Panc1 (cell line): ENCODE measurements at regions not wholly inside any gene's neighbourhood (a gene's known extent, or its start where the extent isn't known, plus 50 kb on each side); places are given as distances from the start of the nearest gene placed in this dataset.

Experiments
- ATAC-seq: fragments of 200-7000 bp; cut with Tn5 transposase; 2 replicates; pipeline ENCODE4 v1.9.1; 2020; ENCODE audit warnings: mild to moderate bottlenecking, moderate library complexity
- BruUV-seq: library from RNA; stranded (reverse); fragments of 400-500 nt; replicated peaks from 2 replicates; lab custom pipeline; 2021; lab: Mats Ljungman, UMichigan
- CTCF ChIA-PET: fragments of 300-600 bp; sonication (Branson Sonifier 250); formaldehyde crosslinking; loops from one replicate; lab custom pipeline; 2022; ENCODE audit warnings: antibody characterized with exemption; lab: Charles Lee
- POLR2A ChIA-PET: fragments of 300-600 bp; sonication (Branson Sonifier 250); formaldehyde crosslinking; loops from one replicate; lab custom pipeline; 2022; ENCODE audit warnings: antibody characterized with exemption; lab: Charles Lee
- DNase-seq: peaks from one replicate; pipeline ENCODE4 v3.0.0-alpha.2; 2010; ENCODE audit warnings: low read depth, low spot score
- H3K27ac ChIP-seq: 2 replicates; pipeline ENCODE4 v1.5.1; 2011; ENCODE audit warnings: mild to moderate bottlenecking, low read length, inconsistent platforms
- H3K27me3 ChIP-seq: fragments of 200-500 bp; sonication (Bioruptor generic); 2 replicates; pipeline ENCODE4 v1.6.0; 2014; ENCODE audit warnings: low read length, inconsistent platforms; ENCODE audit not compliant: control insufficient read depth, insufficient read depth
- H3K36me3 ChIP-seq: fragments of 200-500 bp; sonication (Bioruptor generic); 2 replicates; pipeline ENCODE4 v1.5.1; 2014; ENCODE audit warnings: inconsistent platforms, mild to moderate bottlenecking, low read length, moderate library complexity; ENCODE audit not compliant: control insufficient read depth, insufficient read depth
- H3K4me1 ChIP-seq: 2 replicates; pipeline ENCODE4 v1.5.1; 2011; ENCODE audit warnings: inconsistent platforms, mild to moderate bottlenecking, low read length, moderate library complexity; ENCODE audit not compliant: control insufficient read depth, insufficient read depth
- H3K4me3 ChIP-seq, 2 experiments: 2 replicates each; pipeline ENCODE4 v1.5.1; 2011 to 2012; ENCODE audit warnings: low read depth in 2 of 2, low read length in 2 of 2, mild to moderate bottlenecking in 2 of 2, inconsistent platforms in 1 of 2, moderate library complexity in 1 of 2
- H3K9me3 ChIP-seq: fragments of 200-500 bp; sonication (Bioruptor generic); 2 replicates; pipeline ENCODE4 v1.5.1; 2014; ENCODE audit warnings: low read depth, mild to moderate bottlenecking, inconsistent platforms, low read length, moderate library complexity; ENCODE audit not compliant: control insufficient read depth, insufficient read depth
- CTCF ChIP-seq: fragments of 450-650 bp; IDR thresholded peaks from 2 replicates; pipeline ENCODE4 v1.5.1; 2017; ENCODE audit warnings: mild to moderate bottlenecking
- POLR2AphosphoS5 ChIP-seq: IDR thresholded peaks from 2 replicates; pipeline ENCODE4 v1.6.1; 2012; ENCODE audit warnings: mild to moderate bottlenecking, low read depth, low read length, moderate library complexity
- REST ChIP-seq, 2 experiments: IDR thresholded peaks; 2 replicates each; pipeline ENCODE4 v1.6.1; 2011 to 2012; ENCODE audit warnings: low read depth in 2 of 2, control low read depth in 1 of 2, low read length in 1 of 2, mild to moderate bottlenecking in 1 of 2, moderate library complexity in 1 of 2; ENCODE audit not compliant: insufficient read depth in 1 of 2
- SIN3A ChIP-seq: IDR thresholded peaks from 2 replicates; pipeline ENCODE4 v1.6.1; 2012; ENCODE audit warnings: low read depth, mild to moderate bottlenecking, low read length, moderate library complexity, borderline replicate concordance; ENCODE audit not compliant: insufficient read depth
- TCF7L2 ChIP-seq: IDR thresholded peaks from 2 replicates; pipeline ENCODE4 v1.6.1; 2011; ENCODE audit warnings: mild to moderate bottlenecking, low read depth, low read length, inconsistent platforms
- in situ Hi-C: cut with HindIII; loops from 2 replicates; pipeline ENCODE4 v1.10.0; 2016; ENCODE audit warnings: low sequenced_read_pairs, low pct_unique_long_range_greater_than_20kb
- intact Hi-C: fragments of 100-400 bp; cut with micrococcal nuclease; formaldehyde crosslinking; loops from one replicate; pipeline ENCODE4 v1.10.0; 2022; ENCODE audit not compliant: unreplicated experiment

- Histone ChIP-seq H3K27me3 (no peaks in the 10 kb centered on the region), H3K9me3 (no peaks in the 10 kb centered on the region), H3K4me3 (no peak overlapping the region), H3K36me3 (no peaks in the 10 kb centered on the region), H3K4me1 (no peaks in the 10 kb centered on the region), H3K27ac (no peak overlapping the region)
- in situ Hi-C loops (no loop called here), intact Hi-C loops (no loop called here)
- CTCF ChIA-PET = no interaction called here
- ATAC-seq (no peak), DNase-seq (no peak)
- BruUV-seq = no TSS peak
- TF ChIP-seq REST (IDR thresholded peaks at IDR 0.05; ENCODE audit: insufficient read depth in 1 of 2, low read depth in 2 of 2, low read length in 1 of 2) = no peak
- no peak for TF ChIP-seq POLR2AphosphoS5
- TF ChIP-seq TCF7L2 = no peak
- no peak for TF ChIP-seq SIN3A
- TF ChIP-seq CTCF = no peak
- POLR2A ChIA-PET = no interaction called here
These were observed 258.7 kb upstream of the LINC00305 start for GRCh38 chr18:64407606-64408005.

- no TSS peak for BruUV-seq
- intact Hi-C loops = no loop called here
These were observed 256.3 kb upstream of the LINC00305 start for GRCh38 chr18:64405161-64405560.

More at GRCh38 chr18:64405161-64405560, 256.3 kb upstream of the LINC00305 start:
- H3K4me3 ChIP-seq = no peak overlapping the region
- ATAC-seq (no peak), DNase-seq (no peak)
- no peaks in the 10 kb centered on the region for H3K27me3 ChIP-seq
- no peaks in the 10 kb centered on the region for H3K9me3 ChIP-seq
- in situ Hi-C loops = no loop called here
- CTCF ChIA-PET = no interaction called here
- H3K27ac ChIP-seq = no peak overlapping the region
- no peaks in the 10 kb centered on the region for H3K4me1 ChIP-seq
- no peaks in the 10 kb centered on the region for H3K36me3 ChIP-seq
- TF ChIP-seq SIN3A (no peak), CTCF (no peak), POLR2AphosphoS5 (no peak), TCF7L2 (no peak), REST (IDR thresholded peaks at IDR 0.05; ENCODE audit: insufficient read depth in 1 of 2, low read depth in 2 of 2, low read length in 1 of 2) (no peak)
- POLR2A ChIA-PET = no interaction called here
